ENCODE measurements at regions not wholly inside any gene's neighbourhood (a gene's known extent, or its start where the extent isn't known, plus 50 kb on each side); places are given as distances from the start of the nearest gene placed in this dataset.

GRCh38 chr1:58882322-58882948 lies 98.6 kb upstream of the JUN start:
- TF ChIP-seq CTCF (IDR thresholded peaks at IDR 0.05): no peak

GRCh38 chr1:58883037-58883887 lies 99.4 kb upstream of the JUN start:
- no peak for TF ChIP-seq CTCF (IDR thresholded peaks at IDR 0.05)

- no peak for TF ChIP-seq CTCF (IDR thresholded peaks at IDR 0.05)
Measured at GRCh38 chr1:58883888-58884482, 100.1 kb upstream of the JUN start.

GRCh38 chr1:58884706-58885661 lies 101.1 kb upstream of the JUN start:
- no peak for TF ChIP-seq CTCF (IDR thresholded peaks at IDR 0.05)

GRCh38 chr1:58885998-58886397 lies 102.2 kb upstream of the JUN start:
- TF ChIP-seq CTCF (IDR thresholded peaks at IDR 0.05): no peak

GRCh38 chr1:58886611-58887010 lies 102.8 kb upstream of the JUN start:
- no peak for TF ChIP-seq CTCF (IDR thresholded peaks at IDR 0.05)

- no peak for TF ChIP-seq CTCF (IDR thresholded peaks at IDR 0.05)
Measured at GRCh38 chr1:58887059-58887458, 103.2 kb upstream of the JUN start.
